Non-pigmented ciliary epithelial cell (primary cell): ENCODE measurements at regions not wholly inside any gene's neighbourhood (a gene's known extent, or its start where the extent isn't known, plus 50 kb on each side); places are given as distances from the start of the nearest gene placed in this dataset.
"Not testable (repeated sequence)": the region's sequence is repeated elsewhere in the genome, so short reads cannot be mapped to it uniquely, and the experiment has no call there.

Experiments used
- DNase-seq: peaks from one replicate; pipeline ENCODE4 v3.0.0-alpha.2; 2010; ENCODE audit warnings: low read depth

DNA sequence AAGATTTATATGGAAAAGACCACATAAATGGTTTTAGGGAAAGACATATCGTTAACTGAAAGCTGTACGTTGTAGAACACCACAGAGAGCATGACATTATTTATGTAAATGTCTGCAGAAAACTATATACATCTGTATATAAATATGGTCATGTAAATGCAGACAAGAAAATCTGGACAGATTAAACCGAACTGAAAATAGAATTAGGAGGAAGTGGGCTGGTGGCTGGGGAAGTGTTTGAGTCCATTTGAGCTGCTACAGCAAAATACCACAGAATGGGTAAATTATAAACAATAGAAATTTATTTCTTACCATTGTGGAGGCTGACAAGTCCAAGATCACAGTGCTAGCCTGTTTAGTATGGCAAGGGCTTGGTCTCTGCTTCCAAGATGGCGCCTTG is 56.3 kb upstream of the USP6NL start:
- no peak for DNase-seq

GRCh38 chr10:11663763-11664555 is 52.5 kb upstream of the USP6NL start:
- no peak for DNase-seq

DNA sequence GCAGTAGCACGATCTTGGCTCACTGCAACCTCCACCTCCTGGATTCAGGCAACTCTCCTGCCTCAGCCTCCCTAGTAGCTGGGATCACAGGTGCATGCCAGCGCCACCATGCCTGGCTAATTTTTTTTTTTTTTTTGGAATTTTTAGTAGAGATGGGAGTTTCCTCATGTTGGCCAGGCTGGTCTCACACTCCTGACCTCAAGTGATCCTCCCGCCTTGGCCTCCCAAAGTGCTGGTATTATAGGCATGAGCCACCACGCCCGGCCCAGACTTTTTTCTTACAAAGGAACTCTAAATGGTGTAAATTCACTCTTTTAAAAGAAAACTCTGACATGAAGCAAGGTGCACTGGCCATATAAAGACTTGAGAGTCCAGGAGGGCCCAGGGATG is 51.7 kb upstream of the USP6NL start:
- DNase-seq: not testable (repeated sequence)

GRCh38 chr10:11661441-11661840 is 50.0 kb upstream of the USP6NL start:
- DNase-seq: no peak
